BE2C (cell line): ENCODE measurements at regions not wholly inside any gene's neighbourhood (a gene's known extent, or its start where the extent isn't known, plus 50 kb on each side); places are given as distances from the start of the nearest gene placed in this dataset.

Experiments
- DNase-seq: peaks from one replicate; pipeline ENCODE4 v3.0.0-alpha.2; 2020
- H3K27me3 ChIP-seq: fragments of 250-450 bp; sonication (Bioruptor Pico); 2 replicates; pipeline ENCODE4 v1.5.1; 2020; ENCODE audit warnings: mild to moderate bottlenecking
- H3K36me3 ChIP-seq: fragments of 250-450 bp; sonication (Bioruptor Pico); 2 replicates; pipeline ENCODE4 v1.5.1; 2020; ENCODE audit warnings: mild to moderate bottlenecking
- H3K4me1 ChIP-seq: fragments of 250-450 bp; sonication (Bioruptor Pico); 2 replicates; pipeline ENCODE4 v1.5.1; 2020
- H3K4me3 ChIP-seq: 2 replicates; pipeline ENCODE4 v1.5.1; 2011; ENCODE audit warnings: low read depth, low read length
- H3K9me3 ChIP-seq: fragments of 250-450 bp; sonication (Bioruptor Pico); 2 replicates; pipeline ENCODE4 v1.5.1; 2020
- TF ChIP-seq, protein P1 (sequence below): IDR thresholded peaks from 2 replicates; pipeline ENCODE4 v1.5.1; 2012; ENCODE audit warnings: mild to moderate bottlenecking, low read depth, low read length

GRCh38 chr15:96553006-96553405, 222.5 kb downstream of the NR2F2 start:
- no peaks in the 10 kb centered on the region for H3K27me3 ChIP-seq
- H3K9me3 ChIP-seq = no peaks in the 10 kb centered on the region
- H3K36me3 ChIP-seq = no peaks in the 10 kb centered on the region
- H3K4me3 ChIP-seq = no peak overlapping the region
- no peaks in the 10 kb centered on the region; the same call in 1 of the 2 replicates for H3K4me1 ChIP-seq
- DNase-seq = no peak
- TF ChIP-seq, protein P1, sequence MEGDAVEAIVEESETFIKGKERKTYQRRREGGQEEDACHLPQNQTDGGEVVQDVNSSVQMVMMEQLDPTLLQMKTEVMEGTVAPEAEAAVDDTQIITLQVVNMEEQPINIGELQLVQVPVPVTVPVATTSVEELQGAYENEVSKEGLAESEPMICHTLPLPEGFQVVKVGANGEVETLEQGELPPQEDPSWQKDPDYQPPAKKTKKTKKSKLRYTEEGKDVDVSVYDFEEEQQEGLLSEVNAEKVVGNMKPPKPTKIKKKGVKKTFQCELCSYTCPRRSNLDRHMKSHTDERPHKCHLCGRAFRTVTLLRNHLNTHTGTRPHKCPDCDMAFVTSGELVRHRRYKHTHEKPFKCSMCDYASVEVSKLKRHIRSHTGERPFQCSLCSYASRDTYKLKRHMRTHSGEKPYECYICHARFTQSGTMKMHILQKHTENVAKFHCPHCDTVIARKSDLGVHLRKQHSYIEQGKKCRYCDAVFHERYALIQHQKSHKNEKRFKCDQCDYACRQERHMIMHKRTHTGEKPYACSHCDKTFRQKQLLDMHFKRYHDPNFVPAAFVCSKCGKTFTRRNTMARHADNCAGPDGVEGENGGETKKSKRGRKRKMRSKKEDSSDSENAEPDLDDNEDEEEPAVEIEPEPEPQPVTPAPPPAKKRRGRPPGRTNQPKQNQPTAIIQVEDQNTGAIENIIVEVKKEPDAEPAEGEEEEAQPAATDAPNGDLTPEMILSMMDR = no peak

- Histone ChIP-seq H3K9me3 (no peaks in the 10 kb centered on the region), H3K36me3 (no peaks in the 10 kb centered on the region), H3K4me3 (no peak overlapping the region), H3K27me3 (no peaks in the 10 kb centered on the region), H3K4me1 (no peaks in the 10 kb centered on the region; the same call in 1 of the 2 replicates)
- no peak for DNase-seq
- TF ChIP-seq, protein P1 = no peak
Measured at GRCh38 chr15:96553451-96553850, 223.0 kb downstream of the NR2F2 start.

- no peaks in the 10 kb centered on the region for H3K36me3 ChIP-seq
Measured at GRCh38 chr15:96553931-96554330, 223.4 kb downstream of the NR2F2 start.

DNA sequence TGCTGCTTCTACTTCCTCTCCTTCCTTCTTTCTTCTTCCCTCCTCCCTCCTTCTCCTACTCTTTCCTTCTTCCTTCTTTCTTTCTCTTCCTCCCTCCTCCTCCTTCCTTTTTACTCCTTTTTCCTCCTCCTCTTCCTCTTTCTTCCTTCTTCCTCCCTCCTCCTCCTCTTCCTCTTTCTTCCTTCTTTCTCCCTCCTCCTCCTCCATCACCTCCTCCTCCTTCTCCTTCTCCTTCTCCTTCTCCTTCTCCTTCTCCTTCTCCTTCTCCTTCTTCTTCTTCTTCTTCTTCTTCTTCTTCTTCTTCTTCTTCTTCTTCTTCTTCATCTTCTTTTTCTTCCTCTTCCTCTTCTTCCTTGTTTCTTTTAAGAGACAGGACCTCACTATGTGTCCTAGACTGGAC, 224.0 kb downstream of the NR2F2 start:
- Histone ChIP-seq H3K9me3 (no peaks in the 10 kb centered on the region), H3K4me1 (no peaks in the 10 kb centered on the region; the same call in 1 of the 2 replicates), H3K36me3 (no peaks in the 10 kb centered on the region), H3K4me3 (no peak overlapping the region), H3K27me3 (no peaks in the 10 kb centered on the region)
- TF ChIP-seq, protein P1 = no peak
- no peak for DNase-seq

More at GRCh38 chr15:96553931-96554330, 223.4 kb downstream of the NR2F2 start:
- no peak for DNase-seq
- no peaks in the 10 kb centered on the region for H3K9me3 ChIP-seq
- H3K27me3 ChIP-seq = no peaks in the 10 kb centered on the region
- no peaks in the 10 kb centered on the region; the same call in 1 of the 2 replicates for H3K4me1 ChIP-seq
- H3K4me3 ChIP-seq = no peak overlapping the region
- TF ChIP-seq, protein P1 = no peak

GRCh38 chr15:96559087-96559486, 228.6 kb downstream of the NR2F2 start:
- TF ChIP-seq, protein P1 = no peak
- no peaks in the 10 kb centered on the region; the same call in 1 of the 2 replicates for H3K9me3 ChIP-seq
- H3K4me3 ChIP-seq = no peak overlapping the region
- no peak for DNase-seq
- no peaks in the 10 kb centered on the region for H3K36me3 ChIP-seq
- no peaks in the 10 kb centered on the region; the same call in 1 of the 2 replicates for H3K27me3 ChIP-seq
- 0 out of 2 replicates have a peak, but pooled peaks cover 7% of the 10 kb centered on the region for H3K4me1 ChIP-seq

GRCh38 chr15:96559631-96560030, 229.1 kb downstream of the NR2F2 start:
- Histone ChIP-seq H3K4me3 (no peak overlapping the region), H3K36me3 (no peaks in the 10 kb centered on the region), H3K9me3 (no peaks in the 10 kb centered on the region; the same call in 1 of the 2 replicates), H3K4me1 (0 out of 2 replicates have a peak, but pooled peaks cover 7% of the 10 kb centered on the region), H3K27me3 (no peaks in the 10 kb centered on the region; the same call in 1 of the 2 replicates)
- TF ChIP-seq, protein P1 = no peak
- no peak for DNase-seq
